C4-2B (cell line): ENCODE measurements at regions not wholly inside any gene's neighbourhood (a gene's known extent, or its start where the extent isn't known, plus 50 kb on each side); places are given as distances from the start of the nearest gene placed in this dataset.

Experiments used
- CTCF ChIP-seq: fragments of 450-650 bp; conservative IDR thresholded peaks from 2 replicates; pipeline ENCODE4 v1.5.1; 2017; ENCODE audit warnings: mild to moderate bottlenecking
- ZFX ChIP-seq: fragments of 450-650 bp; IDR thresholded peaks from 2 replicates; pipeline ENCODE4 v1.6.1; 2017

GRCh38 chr12:107973950-107974349 lies 155.1 kb upstream of the WSCD2 start:
- no peak for TF ChIP-seq CTCF
- TF ChIP-seq ZFX, result no peak
